ENCODE measurements at regions not wholly inside any gene's neighbourhood (a gene's known extent, or its start where the extent isn't known, plus 50 kb on each side); places are given as distances from the start of the nearest gene placed in this dataset.

GRCh38 chr12:76272287-76272686 is 75.9 kb downstream of the BBS10 start:
- Histone ChIP-seq H3K36me3 (ENCODE audit: insufficient read depth, low read length) (no peaks in the 10 kb centered on the region), H3K4me1 (ENCODE audit: insufficient read depth, low read length) (no peaks in the 10 kb centered on the region), H3K27me3 (ENCODE audit: control insufficient read depth in 1 of 2, insufficient read depth in 2 of 2, low read length in 2 of 2) (peaks cover 0 to 2% of the 10 kb centered on the region in 2 experiments), H3K9me3 (ENCODE audit: control insufficient read depth in 1 of 2, insufficient read depth in 1 of 2, low read length in 2 of 2) (no peaks in the 10 kb centered on the region), H3K4me3 (ENCODE audit: low read length) (no peak overlapping the region), H3K27ac (ENCODE audit: low read depth in 1 of 2, low read length in 2 of 2) (no peak overlapping the region)
- H3K4me1 Mint-ChIP-seq (ENCODE audit: low read depth), result no peaks in the 10 kb centered on the region
- no peak overlapping the region for H3K27ac Mint-ChIP-seq
- no peaks in the 10 kb centered on the region for H3K36me3 Mint-ChIP-seq (ENCODE audit: low read depth)
- no peak for ATAC-seq (ENCODE audit: poor library complexity)
- H3K27me3 Mint-ChIP-seq, result peaks cover 6% of the 10 kb centered on the region
- no peaks in the 10 kb centered on the region for H3K9me3 Mint-ChIP-seq
- POLR2A ChIA-PET, result no interaction called here
- no peak overlapping the region for H3K4me3 Mint-ChIP-seq
- no peak for DNase-seq
- CTCF ChIA-PET, result no interaction called here
- intact Hi-C loops (cut with DNase I, micrococcal nuclease), result no loop called here
- TF ChIP-seq, protein P1, sequence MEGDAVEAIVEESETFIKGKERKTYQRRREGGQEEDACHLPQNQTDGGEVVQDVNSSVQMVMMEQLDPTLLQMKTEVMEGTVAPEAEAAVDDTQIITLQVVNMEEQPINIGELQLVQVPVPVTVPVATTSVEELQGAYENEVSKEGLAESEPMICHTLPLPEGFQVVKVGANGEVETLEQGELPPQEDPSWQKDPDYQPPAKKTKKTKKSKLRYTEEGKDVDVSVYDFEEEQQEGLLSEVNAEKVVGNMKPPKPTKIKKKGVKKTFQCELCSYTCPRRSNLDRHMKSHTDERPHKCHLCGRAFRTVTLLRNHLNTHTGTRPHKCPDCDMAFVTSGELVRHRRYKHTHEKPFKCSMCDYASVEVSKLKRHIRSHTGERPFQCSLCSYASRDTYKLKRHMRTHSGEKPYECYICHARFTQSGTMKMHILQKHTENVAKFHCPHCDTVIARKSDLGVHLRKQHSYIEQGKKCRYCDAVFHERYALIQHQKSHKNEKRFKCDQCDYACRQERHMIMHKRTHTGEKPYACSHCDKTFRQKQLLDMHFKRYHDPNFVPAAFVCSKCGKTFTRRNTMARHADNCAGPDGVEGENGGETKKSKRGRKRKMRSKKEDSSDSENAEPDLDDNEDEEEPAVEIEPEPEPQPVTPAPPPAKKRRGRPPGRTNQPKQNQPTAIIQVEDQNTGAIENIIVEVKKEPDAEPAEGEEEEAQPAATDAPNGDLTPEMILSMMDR (IDR thresholded peaks at IDR 0.05), result no peak

- Mint-ChIP-seq H3K27me3 (peaks cover 11% of the 10 kb centered on the region), H3K36me3 (ENCODE audit: low read depth) (no peaks in the 10 kb centered on the region), H3K4me3 (no peak overlapping the region), H3K4me1 (ENCODE audit: low read depth) (no peaks in the 10 kb centered on the region), H3K27ac (no peak overlapping the region), H3K9me3 (no peaks in the 10 kb centered on the region)
- Histone ChIP-seq H3K36me3 (ENCODE audit: insufficient read depth, low read length) (no peaks in the 10 kb centered on the region), H3K27ac (ENCODE audit: low read depth in 1 of 2, low read length in 2 of 2) (no peak overlapping the region), H3K27me3 (ENCODE audit: control insufficient read depth in 1 of 2, insufficient read depth in 2 of 2, low read length in 2 of 2) (peaks cover 0 to 2% of the 10 kb centered on the region in 2 experiments), H3K4me1 (ENCODE audit: insufficient read depth, low read length) (no peaks in the 10 kb centered on the region), H3K4me3 (ENCODE audit: low read length) (no peak overlapping the region), H3K9me3 (ENCODE audit: control insufficient read depth in 1 of 2, insufficient read depth in 1 of 2, low read length in 2 of 2) (no peaks in the 10 kb centered on the region)
- CTCF ChIA-PET, result interaction anchor here (0.6 kb wide), 1 partner anchor 8 kb away, joined by 3 read pairs; no protein-coding TSS in a partner anchor
- intact Hi-C loops (cut with DNase I, micrococcal nuclease), result no loop called here
- ATAC-seq (ENCODE audit: poor library complexity), result no peak
- DNase-seq, result no peak
- POLR2A ChIA-PET, result no interaction called here
- TF ChIP-seq, protein P1 (IDR thresholded peaks at IDR 0.05), result no peak
These were observed 77.4 kb downstream of the BBS10 start for GRCh38 chr12:76270657-76271358.

DNA sequence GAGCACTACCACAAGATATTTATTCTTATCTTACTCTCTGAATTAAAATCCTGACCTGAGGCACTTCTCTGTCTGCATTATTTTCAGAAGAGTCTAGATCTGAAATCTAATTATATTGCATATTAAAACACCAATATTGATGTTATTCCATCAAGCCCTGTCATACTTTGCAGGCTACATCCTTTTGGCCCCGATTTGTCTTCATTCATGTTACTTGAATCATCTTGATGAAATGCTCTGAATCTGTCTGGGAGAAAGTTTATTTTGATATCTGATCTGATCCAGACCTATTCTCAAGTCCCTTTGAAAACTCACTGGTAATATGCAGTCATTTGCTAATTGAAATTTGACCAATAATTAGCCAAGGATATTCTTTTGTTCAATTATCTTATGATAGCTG is 79.9 kb downstream of the BBS10 start:
- Mint-ChIP-seq H3K4me3 (no peak overlapping the region), H3K9me3 (no peaks in the 10 kb centered on the region), H3K27me3 (peaks cover 22% of the 10 kb centered on the region), H3K36me3 (ENCODE audit: low read depth) (no peaks in the 10 kb centered on the region), H3K4me1 (ENCODE audit: low read depth) (no peaks in the 10 kb centered on the region), H3K27ac (no peak overlapping the region)
- DNase-seq (no peak), ATAC-seq (ENCODE audit: poor library complexity) (no peak)
- ChIA-PET CTCF (no interaction called here), POLR2A (no interaction called here)
- Histone ChIP-seq H3K9me3 (ENCODE audit: control insufficient read depth in 1 of 2, insufficient read depth in 1 of 2, low read length in 2 of 2) (no peaks in the 10 kb centered on the region), H3K27ac (ENCODE audit: low read depth in 1 of 2, low read length in 2 of 2) (no peak overlapping the region), H3K4me1 (ENCODE audit: insufficient read depth, low read length) (no peaks in the 10 kb centered on the region), H3K4me3 (ENCODE audit: low read length) (no peak overlapping the region), H3K36me3 (ENCODE audit: insufficient read depth, low read length) (no peaks in the 10 kb centered on the region), H3K27me3 (ENCODE audit: control insufficient read depth in 1 of 2, insufficient read depth in 2 of 2, low read length in 2 of 2) (peaks cover 0 to 2% of the 10 kb centered on the region in 2 experiments)
- TF ChIP-seq, protein P1 (IDR thresholded peaks at IDR 0.05), result no peak
- intact Hi-C loops (cut with DNase I, micrococcal nuclease), result no loop called here
